ENCODE measurements at regions not wholly inside any gene's neighbourhood (a gene's known extent, or its start where the extent isn't known, plus 50 kb on each side); places are given as distances from the start of the nearest gene placed in this dataset.

DNA sequence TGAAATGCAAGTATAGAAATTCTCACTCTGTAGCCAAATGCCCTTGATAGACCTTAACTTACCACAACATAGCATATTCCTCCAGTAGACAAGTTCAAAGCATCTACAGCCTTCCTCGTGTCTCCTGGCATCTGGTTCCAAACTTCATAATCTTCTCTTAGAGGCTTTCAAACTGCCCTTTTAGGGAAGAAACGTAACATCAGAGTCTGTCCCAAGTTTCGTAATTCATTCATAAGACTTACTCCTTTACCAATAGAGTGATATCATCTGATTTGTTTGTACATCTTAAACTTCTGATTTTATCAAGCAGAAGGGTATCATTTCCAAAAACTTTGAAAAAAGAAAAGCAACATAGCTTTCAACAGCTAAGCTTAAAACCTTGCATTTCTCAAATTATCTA, 137.4 kb downstream of the SPRY2 start:
- H3K4me3 ChIP-seq (ENCODE audit: low read length in 2 of 2): no peak overlapping the region
- H3K4ac ChIP-seq (ENCODE audit: low read length): no peak overlapping the region
- H3K18ac ChIP-seq (ENCODE audit: low read length): no peak overlapping the region
- H3K27me3 ChIP-seq (ENCODE audit: control insufficient read depth in 3 of 3, insufficient read depth in 3 of 3, low read depth in 1 of 3, low read length in 3 of 3): no peaks in the 10 kb centered on the region
- no peak overlapping the region for H2BK15ac ChIP-seq (ENCODE audit: low read length)
- H3K23ac ChIP-seq (ENCODE audit: low read depth, low read length, poor library complexity): no peak overlapping the region
- H2AFZ ChIP-seq (ENCODE audit: low read length): no peak overlapping the region
- H2BK5ac ChIP-seq (ENCODE audit: low read length): no peak overlapping the region
- DNase-seq (ENCODE audit: low spot score): no peak
- no peaks in the 10 kb centered on the region for H3K9me3 ChIP-seq (replicated peaks in 1 of 2; ENCODE audit: control insufficient read depth in 2 of 2, insufficient read depth in 1 of 2, low read depth in 1 of 2, low read length in 2 of 2)
- H3K79me1 ChIP-seq (ENCODE audit: low read depth, low read length): no peaks in the 10 kb centered on the region
- H3K14ac ChIP-seq (ENCODE audit: low read length): no peak overlapping the region
- no peak overlapping the region for H3K9ac ChIP-seq (ENCODE audit: low read depth, low read length, poor library complexity)
- H4K91ac ChIP-seq (ENCODE audit: low read depth, low read length, poor library complexity): no peak overlapping the region
- no peaks in the 10 kb centered on the region for H3K36me3 ChIP-seq (replicated peaks in 1 of 2; ENCODE audit: control insufficient read depth in 2 of 2, insufficient read depth in 2 of 2, low read length in 2 of 2)
- H4K8ac ChIP-seq (ENCODE audit: low read depth, low read length): no peak overlapping the region
- no CpG with 5 or more reads among the region's 3 CpGs for WGBS, 2 donors (ENCODE audit: extremely low coverage in 2 of 2, insufficient read length in 2 of 2, insufficient replicate concordance in 1 of 2)
- no peak overlapping the region for H3K27ac ChIP-seq (replicated peaks; ENCODE audit: low read length)
- H3K4me1 ChIP-seq (ENCODE audit: control insufficient read depth in 2 of 2, insufficient read depth in 1 of 2, low read depth in 1 of 2, low read length in 2 of 2): no peaks in the 10 kb centered on the region
- no peak overlapping the region for H2BK12ac ChIP-seq (ENCODE audit: low read length)
- H3K4me2 ChIP-seq (ENCODE audit: insufficient read depth, low read length, poor library complexity, severe bottlenecking): no peak overlapping the region
- no peak overlapping the region for H2AK5ac ChIP-seq (ENCODE audit: low read depth, low read length)
- no peak overlapping the region for H2BK120ac ChIP-seq (ENCODE audit: low read depth, low read length)

GRCh38 chr13:80201694-80202468, 139.0 kb downstream of the SPRY2 start:
- Histone ChIP-seq H3K23ac (ENCODE audit: low read depth, low read length, poor library complexity) (no peak overlapping the region), H3K9ac (ENCODE audit: low read depth, low read length, poor library complexity) (no peak overlapping the region), H4K8ac (ENCODE audit: low read depth, low read length) (no peak overlapping the region), H2AK5ac (ENCODE audit: low read depth, low read length) (no peak overlapping the region), H3K36me3 (replicated peaks in 1 of 2; ENCODE audit: control insufficient read depth in 2 of 2, insufficient read depth in 2 of 2, low read length in 2 of 2) (no peaks in the 10 kb centered on the region), H4K91ac (ENCODE audit: low read depth, low read length, poor library complexity) (no peak overlapping the region), H3K18ac (ENCODE audit: low read length) (no peak overlapping the region), H2BK12ac (ENCODE audit: low read length) (no peak overlapping the region), H3K4me2 (ENCODE audit: insufficient read depth, low read length, poor library complexity, severe bottlenecking) (no peak overlapping the region), H2BK15ac (ENCODE audit: low read length) (no peak overlapping the region), H3K4ac (ENCODE audit: low read length) (no peak overlapping the region), H3K14ac (ENCODE audit: low read length) (no peak overlapping the region), H3K79me1 (ENCODE audit: low read depth, low read length) (no peaks in the 10 kb centered on the region), H3K27me3 (ENCODE audit: control insufficient read depth in 3 of 3, insufficient read depth in 3 of 3, low read depth in 1 of 3, low read length in 3 of 3) (no peaks in the 10 kb centered on the region), H3K9me3 (replicated peaks in 1 of 2; ENCODE audit: control insufficient read depth in 2 of 2, insufficient read depth in 1 of 2, low read depth in 1 of 2, low read length in 2 of 2) (no peaks in the 10 kb centered on the region), H2BK5ac (ENCODE audit: low read length) (no peak overlapping the region), H3K4me3 (ENCODE audit: low read length in 2 of 2) (no peak overlapping the region), H2AFZ (ENCODE audit: low read length) (no peak overlapping the region), H3K4me1 (ENCODE audit: control insufficient read depth in 2 of 2, insufficient read depth in 1 of 2, low read depth in 1 of 2, low read length in 2 of 2) (no peaks in the 10 kb centered on the region), H2BK120ac (ENCODE audit: low read depth, low read length) (no peak overlapping the region), H3K27ac (replicated peaks; ENCODE audit: low read length) (no peak overlapping the region)
- no peak for DNase-seq (ENCODE audit: low spot score)
- WGBS, 2 donors (ENCODE audit: extremely low coverage in 2 of 2, insufficient read length in 2 of 2, insufficient replicate concordance in 1 of 2): no CpG with 5 or more reads among the region's 6 CpGs

DNA sequence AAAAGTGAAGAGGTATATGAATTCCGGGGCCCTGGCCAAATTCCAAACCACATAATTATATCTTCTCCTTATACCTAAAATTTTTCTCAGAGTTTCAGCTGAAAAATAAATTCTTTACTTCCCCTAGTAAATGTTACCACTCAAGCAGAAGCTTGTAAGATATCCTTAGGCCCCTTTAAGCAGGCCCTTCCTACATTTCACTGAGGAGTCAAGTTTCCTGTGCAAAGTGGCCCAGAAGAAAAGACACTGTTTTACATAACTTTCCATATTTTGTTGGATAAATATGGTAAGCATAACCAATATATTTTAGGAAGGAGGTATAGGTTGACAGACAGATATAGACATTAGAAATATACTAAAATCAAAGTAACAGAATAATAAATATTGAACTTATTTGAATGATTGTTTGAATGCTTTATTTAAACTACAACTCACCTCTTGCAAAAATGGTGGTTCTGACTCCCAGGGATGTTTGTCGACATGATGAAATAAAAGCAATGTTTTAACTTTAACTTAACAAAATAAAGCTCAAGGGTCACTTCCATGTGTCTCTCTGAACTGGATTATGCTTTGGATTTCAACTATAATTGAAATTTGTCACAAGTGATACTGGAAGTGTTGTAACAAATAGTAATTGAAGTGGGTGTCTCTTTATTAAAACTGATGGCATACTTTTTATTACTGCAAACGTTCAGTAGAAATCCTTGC, 141.2 kb downstream of the SPRY2 start:
- Histone ChIP-seq H2AK5ac (ENCODE audit: low read depth, low read length) (no peak overlapping the region), H3K14ac (ENCODE audit: low read length) (no peak overlapping the region), H2AFZ (ENCODE audit: low read length) (no peak overlapping the region), H3K9me3 (replicated peaks in 1 of 2; ENCODE audit: control insufficient read depth in 2 of 2, insufficient read depth in 1 of 2, low read depth in 1 of 2, low read length in 2 of 2) (no peaks in the 10 kb centered on the region), H3K4me2 (ENCODE audit: insufficient read depth, low read length, poor library complexity, severe bottlenecking) (no peak overlapping the region), H2BK12ac (ENCODE audit: low read length) (no peak overlapping the region), H3K79me1 (ENCODE audit: low read depth, low read length) (no peaks in the 10 kb centered on the region), H3K4me3 (ENCODE audit: low read length in 2 of 2) (no peak overlapping the region), H3K23ac (ENCODE audit: low read depth, low read length, poor library complexity) (no peak overlapping the region), H4K91ac (ENCODE audit: low read depth, low read length, poor library complexity) (no peak overlapping the region), H3K4ac (ENCODE audit: low read length) (no peak overlapping the region), H2BK5ac (ENCODE audit: low read length) (no peak overlapping the region), H3K18ac (ENCODE audit: low read length) (no peak overlapping the region), H4K8ac (ENCODE audit: low read depth, low read length) (no peak overlapping the region), H3K36me3 (replicated peaks in 1 of 2; ENCODE audit: control insufficient read depth in 2 of 2, insufficient read depth in 2 of 2, low read length in 2 of 2) (no peaks in the 10 kb centered on the region), H3K27me3 (ENCODE audit: control insufficient read depth in 3 of 3, insufficient read depth in 3 of 3, low read depth in 1 of 3, low read length in 3 of 3) (no peaks in the 10 kb centered on the region), H2BK15ac (ENCODE audit: low read length) (no peak overlapping the region), H3K27ac (replicated peaks; ENCODE audit: low read length) (no peak overlapping the region), H3K4me1 (ENCODE audit: control insufficient read depth in 2 of 2, insufficient read depth in 1 of 2, low read depth in 1 of 2, low read length in 2 of 2) (peaks cover 0 to 2% of the 10 kb centered on the region in 2 donors), H2BK120ac (ENCODE audit: low read depth, low read length) (no peak overlapping the region), H3K9ac (ENCODE audit: low read depth, low read length, poor library complexity) (no peak overlapping the region)
- WGBS, 2 donors (ENCODE audit: extremely low coverage in 2 of 2, insufficient read length in 2 of 2, insufficient replicate concordance in 1 of 2): no CpG with 5 or more reads among the region's 3 CpGs
- no peak for DNase-seq (ENCODE audit: low spot score)

- WGBS, 2 donors (ENCODE audit: extremely low coverage in 2 of 2, insufficient read length in 2 of 2, insufficient replicate concordance in 1 of 2): no CpG with 5 or more reads among the region's 4 CpGs
- Histone ChIP-seq H4K91ac (ENCODE audit: low read depth, low read length, poor library complexity) (no peak overlapping the region), H3K4me1 (ENCODE audit: control insufficient read depth in 2 of 2, insufficient read depth in 1 of 2, low read depth in 1 of 2, low read length in 2 of 2) (peaks cover 0 to 2% of the 10 kb centered on the region in 2 donors), H2AFZ (ENCODE audit: low read length) (no peak overlapping the region), H3K9me3 (replicated peaks in 1 of 2; ENCODE audit: control insufficient read depth in 2 of 2, insufficient read depth in 1 of 2, low read depth in 1 of 2, low read length in 2 of 2) (no peaks in the 10 kb centered on the region), H2BK5ac (ENCODE audit: low read length) (no peak overlapping the region), H3K18ac (ENCODE audit: low read length) (no peak overlapping the region), H3K36me3 (replicated peaks in 1 of 2; ENCODE audit: control insufficient read depth in 2 of 2, insufficient read depth in 2 of 2, low read length in 2 of 2) (no peaks in the 10 kb centered on the region), H3K4me3 (ENCODE audit: low read length in 2 of 2) (no peak overlapping the region), H3K79me1 (ENCODE audit: low read depth, low read length) (no peaks in the 10 kb centered on the region), H3K27ac (replicated peaks; ENCODE audit: low read length) (no peak overlapping the region), H3K9ac (ENCODE audit: low read depth, low read length, poor library complexity) (no peak overlapping the region), H4K8ac (ENCODE audit: low read depth, low read length) (no peak overlapping the region), H3K4me2 (ENCODE audit: insufficient read depth, low read length, poor library complexity, severe bottlenecking) (no peak overlapping the region), H2BK15ac (ENCODE audit: low read length) (no peak overlapping the region), H3K14ac (ENCODE audit: low read length) (no peak overlapping the region), H2BK120ac (ENCODE audit: low read depth, low read length) (no peak overlapping the region), H3K4ac (ENCODE audit: low read length) (no peak overlapping the region), H2BK12ac (ENCODE audit: low read length) (no peak overlapping the region), H3K27me3 (ENCODE audit: control insufficient read depth in 3 of 3, insufficient read depth in 3 of 3, low read depth in 1 of 3, low read length in 3 of 3) (no peaks in the 10 kb centered on the region), H2AK5ac (ENCODE audit: low read depth, low read length) (no peak overlapping the region), H3K23ac (ENCODE audit: low read depth, low read length, poor library complexity) (no peak overlapping the region)
- no peak for DNase-seq (ENCODE audit: low spot score)
Observed at GRCh38 chr13:80199067-80199466, 141.9 kb downstream of the SPRY2 start.

All from neuronal stem cell (in vitro differentiated cells).